ENCODE measurements at regions not wholly inside any gene's neighbourhood (a gene's known extent, or its start where the extent isn't known, plus 50 kb on each side); places are given as distances from the start of the nearest gene placed in this dataset.

- TF ChIP-seq CTCF (IDR thresholded peaks at IDR 0.05; ENCODE audit: extremely low read depth in 1 of 2, insufficient read depth in 1 of 2, low read depth in 1 of 2, low read length in 2 of 2), result no peak
- TF ChIP-seq MYC (IDR thresholded peaks at IDR 0.05; ENCODE audit: low read depth, low read length), result no peak
- TF ChIP-seq POLR2AphosphoS5 (IDR thresholded peaks at IDR 0.05; ENCODE audit: insufficient read depth, low read depth, low read length), result no peak
- no peak for TF ChIP-seq MAX (IDR thresholded peaks at IDR 0.05; ENCODE audit: insufficient read depth, insufficient read length)
- no peak for TF ChIP-seq GATA2 (IDR thresholded peaks at IDR 0.05; ENCODE audit: insufficient read depth, insufficient read length, low read depth, low read length)
- TF ChIP-seq POLR2A (IDR thresholded peaks at IDR 0.05; ENCODE audit: low read depth, low read length), result no peak
Observed at GRCh38 chr4:4800646-4801408, 58.6 kb upstream of the MSX1 start.

All from endothelial cell of umbilical vein (primary cell).